ENCODE measurements at regions not wholly inside any gene's neighbourhood (a gene's known extent, or its start where the extent isn't known, plus 50 kb on each side); places are given as distances from the start of the nearest gene placed in this dataset.
A peak's percentile ranks its signal among the peaks of the same experiment; 100 is the strongest.

GRCh38 chr10:28930514-28931495, 253.5 kb downstream of the BAMBI start:
- no peak overlapping the region for H3K4me3 ChIP-seq
- TF ChIP-seq Cebpa-rat (IDR thresholded peaks at IDR 0.05) = no peak
- no peaks in the 10 kb centered on the region for H4K20me1 ChIP-seq
- H3K27ac ChIP-seq = no peak overlapping the region
- H3K9ac ChIP-seq = no peak overlapping the region
- no peaks in the 10 kb centered on the region for H3K4me1 ChIP-seq
- H3K4me2 ChIP-seq = no peak overlapping the region
- H3K36me3 ChIP-seq = no peaks in the 10 kb centered on the region
- H3K9me3 ChIP-seq (replicated peaks in 1 of 11) = peaks cover 20 to 43% (median 37%) of the 10 kb centered on the region in 11 experiments
- H3K27me3 ChIP-seq = peaks cover under 1 to 7% (median 5%) of the 10 kb centered on the region in 11 experiments; a peak in 14 of 22 replicates

- H3K9ac ChIP-seq = no peak overlapping the region
- no peak overlapping the region for H3K27ac ChIP-seq
- H3K9me3 ChIP-seq (replicated peaks in 1 of 11) = peaks cover 28 to 65% (median 55%) of the 10 kb centered on the region in 11 experiments
- H3K4me1 ChIP-seq = peaks cover 0 to 5% (median 0%) of the 10 kb centered on the region in 10 experiments; a peak in 1 of 20 replicates
- no peaks in the 10 kb centered on the region for H4K20me1 ChIP-seq
- no peaks in the 10 kb centered on the region for H3K27me3 ChIP-seq
- no peak overlapping the region for H3K4me3 ChIP-seq
- no peak for TF ChIP-seq Cebpa-rat (IDR thresholded peaks at IDR 0.05)
- H3K4me2 ChIP-seq = no peak overlapping the region
- no peaks in the 10 kb centered on the region for H3K36me3 ChIP-seq
These were observed 257.7 kb downstream of the BAMBI start for GRCh38 chr10:28935061-28935460.

- no peaks in the 10 kb centered on the region for H4K20me1 ChIP-seq
- no peak overlapping the region for H3K4me2 ChIP-seq
- no peak overlapping the region for H3K27ac ChIP-seq
- H3K4me3 ChIP-seq = no peak overlapping the region
- no peaks in the 10 kb centered on the region for H3K36me3 ChIP-seq
- no peaks in the 10 kb centered on the region for H3K27me3 ChIP-seq
- no peak for TF ChIP-seq Cebpa-rat (IDR thresholded peaks at IDR 0.05)
- H3K9ac ChIP-seq = no peak overlapping the region
- H3K9me3 ChIP-seq (replicated peaks in 1 of 11) = peaks cover 28 to 60% (median 52%) of the 10 kb centered on the region in 11 experiments
- H3K4me1 ChIP-seq = peaks cover 0 to 12% (median 6%) of the 10 kb centered on the region in 10 experiments; a peak in 9 of 20 replicates
These were observed 260.6 kb downstream of the BAMBI start for GRCh38 chr10:28937959-28938358.

- H3K9ac ChIP-seq = no peak overlapping the region
- H3K9me3 ChIP-seq (replicated peaks in 1 of 11) = peaks cover 25 to 54% (median 46%) of the 10 kb centered on the region in 11 experiments
- peaks cover 0 to 12% (median 6%) of the 10 kb centered on the region in 10 experiments; a peak in 9 of 20 replicates for H3K4me1 ChIP-seq
- no peak for TF ChIP-seq Cebpa-rat (IDR thresholded peaks at IDR 0.05)
- H3K27ac ChIP-seq = no peak overlapping the region
- no peak overlapping the region for H3K4me2 ChIP-seq
- no peak overlapping the region for H3K4me3 ChIP-seq
- no peaks in the 10 kb centered on the region for H3K27me3 ChIP-seq
- no peaks in the 10 kb centered on the region for H4K20me1 ChIP-seq
- H3K36me3 ChIP-seq = no peaks in the 10 kb centered on the region
These were observed 261.4 kb downstream of the BAMBI start for GRCh38 chr10:28938745-28939144.

GRCh38 chr10:28939281-28940157, 262.2 kb downstream of the BAMBI start:
- H3K4me1 ChIP-seq = peaks cover 0 to 12% (median 6%) of the 10 kb centered on the region in 10 experiments; a peak in 9 of 20 replicates
- no peak overlapping the region for H3K4me2 ChIP-seq
- H3K4me3 ChIP-seq = no peak overlapping the region
- no peaks in the 10 kb centered on the region for H4K20me1 ChIP-seq
- H3K36me3 ChIP-seq = no peaks in the 10 kb centered on the region
- no peak for TF ChIP-seq Cebpa-rat (IDR thresholded peaks at IDR 0.05)
- no peak overlapping the region for H3K9ac ChIP-seq
- H3K9me3 ChIP-seq (replicated peaks in 1 of 11) = peaks cover 25 to 53% (median 43%) of the 10 kb centered on the region in 11 experiments
- no peak overlapping the region for H3K27ac ChIP-seq
- no peaks in the 10 kb centered on the region for H3K27me3 ChIP-seq

GRCh38 chr10:28940158-28940888, 263.0 kb downstream of the BAMBI start:
- Histone ChIP-seq H3K9me3 (replicated peaks in 1 of 11) (peaks cover 29 to 54% (median 44%) of the 10 kb centered on the region in 11 experiments; a peak in 21 of 22 replicates), H3K9ac (no peak overlapping the region), H3K27me3 (no peaks in the 10 kb centered on the region), H3K36me3 (no peaks in the 10 kb centered on the region), H3K27ac (no peak overlapping the region), H3K4me3 (no peak overlapping the region), H4K20me1 (no peaks in the 10 kb centered on the region), H3K4me1 (peaks cover 0 to 12% (median 6%) of the 10 kb centered on the region in 10 experiments; a peak in 9 of 20 replicates), H3K4me2 (no peak overlapping the region)
- TF ChIP-seq Cebpa-rat (IDR thresholded peaks at IDR 0.05) = no peak

GRCh38 chr10:28942012-28942411, 264.7 kb downstream of the BAMBI start:
- no peak overlapping the region for H3K9ac ChIP-seq
- TF ChIP-seq Cebpa-rat (IDR thresholded peaks at IDR 0.05) = no peak
- H3K4me1 ChIP-seq = peaks cover 0 to 9% (median 6%) of the 10 kb centered on the region in 10 experiments; a peak in 9 of 20 replicates
- no peaks in the 10 kb centered on the region for H3K36me3 ChIP-seq
- H3K27ac ChIP-seq = no peak overlapping the region
- no peaks in the 10 kb centered on the region for H3K27me3 ChIP-seq
- H4K20me1 ChIP-seq = no peaks in the 10 kb centered on the region
- H3K9me3 ChIP-seq (replicated peaks in 1 of 11) = peaks cover 19 to 45% (median 31%) of the 10 kb centered on the region in 11 experiments; a peak in 20 of 22 replicates
- H3K4me3 ChIP-seq = no peak overlapping the region
- peak overlapping the region in 5 of 11 experiments; percentile 19 to 43 (median 32); a peak in 3 of 22 replicates for H3K4me2 ChIP-seq

- H3K9ac ChIP-seq = no peak overlapping the region
- peaks cover 0 to 9% (median 6%) of the 10 kb centered on the region in 10 experiments; a peak in 9 of 20 replicates for H3K4me1 ChIP-seq
- H3K27me3 ChIP-seq = no peaks in the 10 kb centered on the region
- TF ChIP-seq Cebpa-rat (IDR thresholded peaks at IDR 0.05) = no peak
- no peak overlapping the region for H3K4me3 ChIP-seq
- H4K20me1 ChIP-seq = no peaks in the 10 kb centered on the region
- H3K4me2 ChIP-seq = no peak overlapping the region
- H3K27ac ChIP-seq = no peak overlapping the region
- no peaks in the 10 kb centered on the region for H3K36me3 ChIP-seq
- H3K9me3 ChIP-seq (replicated peaks in 1 of 11) = peaks cover 16 to 41% (median 22%) of the 10 kb centered on the region in 11 experiments; a peak in 20 of 22 replicates
These were observed 268.6 kb downstream of the BAMBI start for GRCh38 chr10:28945959-28946358.
